Hematopoietic multipotent progenitor cell treated with erythropoietin and hydrocortisone succinate and interleukin-3 and kit ligand, for 4 days (in vitro differentiated cells): ENCODE measurements at regions not wholly inside any gene's neighbourhood (a gene's known extent, or its start where the extent isn't known, plus 50 kb on each side); places are given as distances from the start of the nearest gene placed in this dataset.

Experiments
- DNase-seq: peaks from one replicate; pipeline ENCODE4 v3.0.0-alpha.2; 2015

DNA sequence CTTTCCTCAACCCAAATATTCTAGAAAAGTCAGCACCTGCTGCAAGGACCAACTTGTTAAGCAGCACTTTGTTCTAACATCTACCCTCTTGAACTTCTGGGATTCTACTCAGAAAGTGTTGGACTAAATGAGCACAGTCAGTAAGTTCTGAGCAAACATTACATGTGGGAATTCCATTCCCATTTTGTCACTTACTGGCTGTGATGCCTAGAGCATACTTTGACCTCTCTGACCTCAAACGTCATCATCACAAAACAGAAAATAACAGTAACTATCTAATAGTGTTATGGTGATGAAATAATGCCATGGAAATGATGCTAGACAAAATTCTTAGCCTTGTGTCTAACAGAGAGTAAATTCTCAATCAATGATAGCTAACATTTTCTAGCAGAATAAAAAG is 829.4 kb downstream of the EPHA7 start:
- no peak for DNase-seq

DNA sequence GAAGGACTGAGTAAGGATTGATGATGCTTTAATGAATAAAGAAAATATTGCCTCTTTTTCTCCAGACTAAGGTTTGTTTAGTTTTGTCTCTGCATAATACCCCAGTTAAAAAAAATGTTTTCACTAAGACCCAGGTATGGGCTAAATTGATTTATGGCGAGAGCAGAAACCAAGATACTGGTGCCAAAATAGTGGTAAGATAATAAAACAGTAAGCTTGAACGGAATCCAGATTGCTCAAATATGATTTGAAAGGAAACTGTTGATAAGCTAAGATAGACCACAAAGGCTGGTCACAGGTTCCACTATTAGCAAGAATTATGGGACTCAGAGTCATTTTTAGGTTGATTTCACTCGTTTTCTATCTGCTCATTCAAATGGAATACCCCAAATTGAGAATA is 831.2 kb downstream of the EPHA7 start:
- no peak for DNase-seq

DNA sequence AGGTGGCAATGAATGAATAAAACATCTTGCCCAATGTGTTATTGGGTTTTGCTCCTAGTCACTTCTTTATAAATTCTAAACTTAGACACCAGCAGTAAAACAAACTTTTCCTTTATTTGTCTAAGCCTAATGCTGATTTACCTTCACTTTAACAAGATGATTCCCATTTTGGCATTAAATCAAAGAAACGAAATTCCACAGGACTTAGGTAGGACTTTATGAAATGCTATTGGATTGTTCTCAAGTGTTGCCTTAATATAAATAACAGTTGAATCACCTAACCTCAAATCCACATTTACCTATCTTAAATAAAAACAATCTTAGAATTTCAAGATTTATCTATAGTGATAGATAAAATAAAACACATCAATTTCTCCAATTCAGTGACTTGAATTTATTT is 831.8 kb downstream of the EPHA7 start:
- no peak for DNase-seq

DNA sequence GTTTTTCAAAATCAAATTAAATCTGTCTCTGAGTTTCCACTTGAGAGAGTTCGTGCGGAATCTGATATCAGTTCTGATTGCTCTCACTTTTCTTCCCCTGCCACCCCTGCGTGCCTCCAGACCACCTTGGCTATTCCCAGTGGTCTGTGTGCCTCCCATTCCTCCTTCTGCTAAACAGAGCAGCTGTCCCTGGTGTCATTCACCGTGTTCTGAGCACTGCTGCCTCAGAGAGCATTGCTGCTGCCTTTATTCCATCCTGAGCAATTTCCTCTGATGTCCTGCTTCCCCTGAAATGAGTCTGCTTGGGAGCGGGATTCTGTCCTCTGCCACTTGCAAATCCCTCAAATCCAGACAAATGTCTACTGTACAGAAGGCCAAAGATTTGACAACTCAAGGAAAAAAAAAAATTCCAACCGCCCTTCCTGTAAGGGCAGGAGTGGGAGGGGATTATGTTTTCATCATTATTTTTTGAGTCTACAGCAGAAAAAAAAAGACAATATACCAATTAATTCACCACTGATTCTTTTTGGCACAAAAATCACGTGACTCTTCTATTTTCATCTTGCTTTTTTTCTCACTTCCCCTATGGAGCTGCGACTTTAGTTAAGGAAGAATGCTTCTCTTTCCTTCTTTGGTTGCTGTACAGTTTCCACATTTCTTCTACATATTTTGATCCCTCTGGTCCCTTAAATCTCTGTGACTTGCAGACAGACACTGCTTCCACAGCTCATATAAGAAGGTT is 833.0 kb downstream of the EPHA7 start:
- DNase-seq = no peak

DNA sequence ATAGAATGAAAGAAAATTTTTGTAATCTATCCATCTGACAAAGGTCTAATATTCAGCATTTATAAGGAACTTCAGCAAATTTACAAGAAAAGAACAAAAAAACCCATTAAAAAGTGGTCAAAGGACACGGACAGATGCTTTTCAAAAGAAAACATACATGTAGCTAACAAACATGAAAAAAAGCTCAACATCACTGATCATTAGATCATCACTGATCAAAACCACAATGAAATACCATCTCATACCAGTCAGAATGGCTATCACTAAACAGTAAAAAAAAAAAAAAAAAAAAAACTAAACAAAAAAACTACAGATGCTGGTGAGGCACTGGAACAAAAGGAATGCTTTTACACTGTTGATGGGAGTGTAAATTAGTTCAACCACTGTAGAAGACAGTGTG is 837.1 kb downstream of the EPHA7 start:
- DNase-seq = no peak

DNA sequence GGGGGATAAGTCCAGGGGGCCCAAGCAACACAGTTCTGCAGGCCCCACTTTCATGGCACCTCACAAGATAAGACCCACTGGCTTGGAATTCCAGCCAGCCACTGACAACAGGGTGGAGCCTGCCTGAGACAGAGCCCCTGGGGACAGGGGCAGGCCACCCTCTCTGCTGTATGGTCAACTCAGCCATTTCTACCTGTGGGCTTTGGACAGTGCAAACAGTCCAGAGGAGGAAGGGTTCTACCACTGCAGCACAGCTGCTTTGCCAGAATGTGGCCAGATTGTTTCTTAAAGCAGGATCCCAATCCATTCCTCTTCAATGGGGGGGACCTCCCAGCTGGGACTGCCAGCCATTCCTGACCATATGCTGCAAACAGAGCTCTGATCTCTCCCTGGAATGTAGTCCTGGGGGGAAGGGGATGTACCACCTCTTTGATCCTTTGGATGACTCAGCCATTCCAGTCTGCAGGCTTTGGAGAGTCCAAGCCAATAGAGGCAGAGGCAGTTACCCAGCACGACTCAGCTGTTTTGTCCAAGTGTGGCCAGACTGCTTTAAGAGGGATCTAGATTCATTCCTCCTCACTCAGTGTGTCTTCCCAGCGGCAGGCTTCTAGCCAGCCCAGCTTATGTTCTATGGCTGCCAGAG is 842.2 kb downstream of the EPHA7 start:
- DNase-seq = no peak

DNA sequence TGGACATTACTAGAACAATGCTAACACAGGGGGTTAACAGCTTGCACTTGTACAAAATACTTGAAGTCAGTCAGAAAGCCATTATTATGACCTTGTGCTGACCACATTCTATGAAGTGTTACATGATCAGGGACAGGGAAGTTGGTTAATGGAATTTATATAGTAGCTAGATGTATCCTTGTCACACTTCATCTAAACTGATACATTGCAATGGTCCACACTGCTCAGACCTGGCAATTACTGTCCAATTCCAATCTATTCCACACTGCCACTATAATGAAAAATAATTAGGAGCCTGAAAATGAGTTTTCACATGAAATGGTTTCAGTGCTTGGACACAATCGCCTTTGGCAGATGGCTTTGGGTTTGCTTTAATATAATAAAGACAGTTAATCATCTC is 850.8 kb downstream of the EPHA7 start:
- no peak for DNase-seq

DNA sequence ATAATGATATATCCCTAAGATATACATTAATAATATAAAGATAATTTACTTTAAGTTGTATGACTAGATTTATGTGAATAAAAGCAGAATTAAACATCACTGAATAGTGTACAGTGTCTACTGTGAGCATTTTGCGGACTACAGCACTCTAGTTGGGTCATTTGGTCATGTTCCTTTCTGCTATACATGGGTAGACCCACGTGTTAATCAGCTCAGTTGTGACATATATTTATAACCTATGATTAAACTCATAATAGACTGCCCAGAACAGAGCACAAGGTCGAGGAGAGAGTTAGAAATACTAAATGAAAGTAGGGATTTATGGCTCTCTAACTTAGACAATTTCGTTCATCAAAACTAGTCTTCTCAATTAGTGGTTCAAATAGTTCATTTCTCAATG is 852.7 kb downstream of the EPHA7 start:
- DNase-seq = no peak

DNA sequence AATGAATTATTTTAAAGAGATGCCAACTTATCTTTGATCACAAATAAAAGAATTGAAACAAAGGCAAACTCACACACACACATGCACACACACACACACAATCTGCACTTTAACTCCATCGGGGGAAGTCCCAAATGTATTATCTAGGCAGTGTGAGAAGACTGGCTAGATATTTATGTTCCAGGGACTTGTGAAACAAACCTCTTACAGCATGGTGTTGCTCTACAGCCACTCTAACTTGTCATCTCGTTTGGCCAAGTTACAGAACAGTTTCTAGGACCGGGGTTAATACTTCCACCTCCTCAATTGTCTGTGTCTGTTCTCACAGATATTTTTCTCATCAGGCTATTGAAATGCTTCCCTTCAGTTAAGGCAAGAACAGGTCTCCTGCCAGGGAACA is 855.0 kb downstream of the EPHA7 start:
- no peak for DNase-seq

DNA sequence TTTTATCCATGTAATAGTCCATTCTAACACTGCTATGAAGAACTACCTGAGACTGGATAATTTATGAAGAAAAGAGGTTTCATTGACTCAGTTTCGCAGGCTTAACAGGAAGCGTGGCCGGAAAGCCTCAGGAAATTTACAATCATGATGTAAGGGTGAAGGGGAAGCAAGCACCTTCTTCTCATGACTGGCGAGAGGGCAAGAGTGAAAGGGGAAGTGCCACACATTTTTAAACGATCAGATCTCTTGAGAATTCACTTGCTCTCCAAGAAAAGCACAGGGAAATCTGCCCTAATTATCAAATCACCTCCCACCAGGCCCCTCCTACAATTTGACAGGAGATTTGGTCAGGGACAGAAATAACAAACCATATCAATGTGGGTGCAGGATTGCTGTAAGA is 859.7 kb downstream of the EPHA7 start:
- DNase-seq = peak; percentile 3

DNA sequence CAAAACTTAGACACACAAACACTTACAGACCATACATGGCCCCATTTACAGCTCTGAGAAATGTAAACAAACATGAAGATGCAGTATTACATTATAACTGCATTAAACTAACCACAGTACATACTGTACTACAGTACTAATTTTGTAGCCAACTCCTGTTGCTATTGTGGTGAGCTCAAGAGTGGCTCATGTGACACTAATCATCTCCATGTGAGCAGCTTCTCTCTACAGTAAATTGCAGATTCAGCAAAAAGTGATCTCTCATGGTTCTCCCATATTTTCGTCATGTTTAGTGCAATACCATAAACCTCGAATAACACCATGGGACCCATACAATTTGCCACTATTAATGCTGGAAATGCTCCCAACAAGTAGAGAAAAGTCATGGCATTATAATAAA is 860.4 kb downstream of the EPHA7 start:
- DNase-seq = no peak

DNA sequence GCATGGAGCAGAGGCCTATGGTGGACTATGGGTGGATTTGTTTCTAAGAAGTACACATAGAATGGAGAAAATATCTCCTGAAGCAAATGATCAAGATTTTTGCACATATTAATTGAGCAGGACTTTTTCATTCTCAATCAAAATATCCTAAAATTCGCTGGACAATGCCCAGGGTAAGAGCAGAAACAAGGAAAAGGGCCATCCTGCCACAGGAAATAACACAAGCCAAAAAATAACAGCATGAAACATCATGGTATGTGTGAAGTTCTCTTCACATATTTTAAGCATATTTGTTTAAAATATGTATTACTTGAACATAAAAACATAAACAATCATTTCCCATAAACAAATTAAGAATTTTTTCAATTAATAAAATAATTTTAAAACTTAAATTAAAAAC is 868.9 kb downstream of the EPHA7 start:
- no peak for DNase-seq

DNA sequence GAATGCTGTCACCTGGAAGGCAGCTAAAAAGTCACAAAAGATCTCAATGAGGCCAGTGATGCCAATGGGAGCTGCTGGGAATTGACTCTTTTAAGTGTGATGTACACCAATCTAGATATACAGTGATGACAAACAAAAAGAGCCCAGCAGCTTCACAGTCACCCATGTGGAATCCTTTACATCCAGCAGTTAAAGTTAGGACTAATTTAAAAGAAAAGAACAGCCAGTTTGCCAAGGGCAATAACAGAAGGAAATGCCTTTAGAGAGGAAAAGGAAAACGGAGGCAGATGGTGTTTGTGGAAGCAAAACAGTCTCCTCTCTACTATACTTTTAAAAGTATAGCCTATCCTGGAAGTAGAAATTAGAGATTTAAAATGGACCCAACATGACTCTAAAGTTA is 873.5 kb downstream of the EPHA7 start:
- no peak for DNase-seq

DNA sequence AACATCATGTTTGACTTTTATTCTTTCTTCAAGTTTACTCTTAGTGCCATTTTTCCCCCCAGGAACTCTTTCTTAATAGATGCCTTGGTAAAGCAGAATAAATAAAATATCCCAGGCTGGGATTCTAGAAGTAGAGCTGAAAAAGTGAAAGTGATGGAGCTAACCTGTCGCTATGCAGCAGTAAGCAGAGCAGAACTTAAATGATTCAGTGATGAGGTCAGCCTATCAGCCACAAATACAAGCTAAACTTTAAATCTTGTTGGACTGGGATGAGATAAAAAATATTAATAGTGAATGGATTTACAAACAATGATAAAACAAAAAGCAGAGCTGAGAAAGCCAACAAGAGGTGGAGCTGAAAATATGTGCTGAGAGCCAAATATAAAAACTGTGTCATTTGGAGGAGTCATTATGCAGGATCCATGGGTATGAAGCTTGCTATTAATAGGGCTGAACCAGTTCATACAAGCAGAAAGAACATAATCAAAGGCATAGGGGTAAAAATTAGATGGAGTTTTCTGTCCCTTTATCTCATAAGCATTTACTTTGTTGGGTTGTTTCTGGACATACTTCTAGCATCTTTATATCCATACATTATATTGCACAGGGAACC is 877.8 kb downstream of the EPHA7 start:
- no peak for DNase-seq

DNA sequence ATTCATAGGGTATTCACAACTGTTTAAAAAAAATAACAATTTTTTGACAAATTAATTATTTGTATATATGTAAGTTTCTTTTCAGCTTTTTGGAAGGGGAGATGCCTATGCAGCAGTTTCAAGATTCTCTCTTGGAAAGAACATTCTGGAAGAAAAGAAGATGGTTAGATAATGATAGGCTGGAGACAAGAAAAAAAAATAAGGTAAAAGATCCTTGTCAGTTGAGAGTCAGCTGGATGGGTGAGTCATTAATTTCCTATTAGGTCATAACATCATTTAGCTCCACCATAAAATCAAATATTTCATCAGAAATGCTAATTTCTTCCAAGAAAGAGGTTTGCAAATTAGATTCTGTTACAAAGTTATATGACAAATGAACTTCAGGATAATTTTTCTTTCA is 880.4 kb downstream of the EPHA7 start:
- no peak for DNase-seq

DNA sequence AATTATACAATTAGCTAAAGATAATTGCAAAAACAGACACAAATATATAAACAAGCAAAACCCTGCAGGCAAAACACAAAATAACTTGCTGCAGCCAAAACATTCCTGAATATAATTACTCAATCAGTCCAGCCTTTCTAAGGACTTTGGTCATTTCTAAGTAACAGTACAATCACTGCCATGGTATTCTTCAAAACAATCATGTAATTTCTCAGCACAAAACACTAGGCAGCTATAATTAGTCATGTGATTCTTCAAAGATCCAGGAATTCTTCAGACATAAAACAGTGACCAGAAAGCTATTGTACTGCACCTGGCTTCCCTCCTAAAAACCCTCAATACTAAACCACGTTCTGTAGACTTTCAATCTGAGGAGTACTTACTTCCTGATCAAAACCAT is 881.1 kb downstream of the EPHA7 start:
- no peak for DNase-seq

DNA sequence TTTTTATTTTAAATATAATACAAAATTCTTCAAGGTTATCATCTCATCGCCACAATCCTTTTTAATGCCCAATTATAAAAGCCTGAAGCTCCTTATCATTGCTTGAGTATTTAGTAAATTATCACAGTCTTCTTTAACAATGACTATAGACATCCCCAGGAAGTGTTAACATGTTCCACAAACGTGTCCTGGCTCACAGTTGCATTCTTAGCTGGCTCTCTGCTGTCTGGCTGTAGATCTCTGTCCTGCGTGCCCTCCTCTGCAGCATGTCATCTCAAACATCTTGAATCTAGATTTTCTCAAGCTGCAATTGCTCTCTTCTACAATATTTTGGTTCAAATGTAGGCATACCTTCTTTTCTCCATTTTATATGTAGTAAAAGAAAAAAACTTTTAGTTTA is 885.2 kb downstream of the EPHA7 start:
- DNase-seq = no peak

DNA sequence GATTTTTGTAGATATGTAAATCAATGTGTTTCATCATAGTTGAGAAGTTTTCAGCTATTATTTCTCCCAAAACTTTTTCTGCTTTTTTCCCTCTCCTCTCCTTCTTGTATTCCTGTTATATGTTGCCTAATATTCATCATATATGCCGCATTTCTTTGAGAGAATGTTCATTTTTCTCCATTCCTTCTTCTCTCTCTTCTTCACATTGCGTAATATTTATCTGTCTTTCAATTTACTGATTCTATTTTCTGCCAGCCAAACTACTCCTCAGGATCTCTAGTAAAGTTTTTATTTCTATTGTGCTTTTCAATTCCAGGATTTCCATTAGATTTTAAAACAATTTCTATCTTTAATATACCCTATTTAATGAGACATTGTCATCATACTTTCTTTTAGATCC is 896.8 kb downstream of the EPHA7 start:
- no peak for DNase-seq

DNA sequence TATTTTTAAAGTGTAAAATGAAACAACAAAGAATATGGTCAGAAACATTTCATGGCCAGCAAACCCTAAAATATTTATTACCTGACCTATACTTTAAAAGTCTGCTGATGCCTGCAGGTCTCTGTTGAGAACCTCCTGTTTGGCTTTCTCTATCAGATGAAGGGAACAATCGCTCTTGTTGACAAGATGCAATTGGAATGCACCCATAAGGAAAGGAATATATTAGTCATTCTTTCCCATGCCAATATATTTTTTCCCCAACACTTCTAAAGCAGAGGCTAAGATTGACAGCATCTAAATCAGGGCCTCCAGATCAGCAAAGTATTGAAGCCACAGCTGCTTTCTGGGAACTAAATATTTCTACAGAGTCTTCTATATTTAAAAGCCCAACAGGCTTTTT is 897.8 kb downstream of the EPHA7 start:
- DNase-seq = no peak

DNA sequence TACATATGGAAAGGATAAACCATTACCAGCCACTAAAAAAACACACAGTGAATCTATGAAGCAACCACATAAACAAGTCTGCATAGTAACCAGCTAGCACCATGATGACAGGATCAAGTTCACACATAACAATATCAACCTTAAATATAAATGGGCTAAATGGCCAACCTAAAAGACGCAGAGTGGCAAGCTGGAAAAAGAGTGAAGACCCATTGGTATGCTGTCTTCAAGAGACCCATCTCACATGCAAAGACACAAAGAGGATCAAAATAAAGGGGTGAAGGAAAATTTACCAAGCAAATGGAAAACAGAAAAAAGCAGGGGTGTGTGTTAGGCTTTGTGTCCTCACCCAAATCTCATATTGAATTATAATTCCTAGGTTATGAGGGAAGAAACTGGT is 909.2 kb downstream of the EPHA7 start:
- no peak for DNase-seq

DNA sequence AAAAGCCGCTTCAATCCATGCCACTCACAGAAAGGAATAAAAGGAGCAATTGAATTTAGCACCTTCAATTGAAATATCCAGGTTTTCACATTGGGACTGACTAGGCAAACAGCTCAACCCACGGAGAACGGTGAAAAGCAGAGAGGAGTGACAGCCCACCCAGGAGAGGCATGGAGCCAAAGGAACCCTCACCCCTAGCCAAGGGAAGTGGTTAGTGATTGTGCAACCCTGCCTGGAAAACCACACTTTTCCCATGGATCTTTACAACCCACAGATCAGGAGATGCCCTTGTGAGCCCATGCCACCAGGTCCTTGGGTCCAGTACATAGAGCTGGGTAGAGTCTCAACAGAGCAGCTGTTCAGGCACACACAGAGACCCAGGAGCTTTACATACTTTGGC is 911.8 kb downstream of the EPHA7 start:
- no peak for DNase-seq

DNA sequence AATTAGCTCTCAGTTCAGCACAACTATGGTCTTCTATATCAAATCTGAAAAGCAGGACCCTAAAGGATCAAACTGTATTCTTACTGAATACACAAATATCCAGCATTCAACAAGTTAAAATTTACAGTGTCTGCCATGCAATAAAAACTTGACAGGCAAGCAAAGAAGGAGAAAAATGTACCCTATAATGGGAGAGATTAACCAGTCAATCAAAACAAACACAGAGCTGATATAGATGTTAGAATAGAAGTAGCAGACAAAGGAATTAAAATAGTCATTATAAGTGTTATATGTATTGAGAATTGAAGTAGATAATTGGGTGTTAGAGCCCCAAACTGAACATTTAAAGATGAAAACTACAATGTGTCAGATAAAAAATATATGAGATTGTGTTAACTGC is 914.9 kb downstream of the EPHA7 start:
- no peak for DNase-seq

DNA sequence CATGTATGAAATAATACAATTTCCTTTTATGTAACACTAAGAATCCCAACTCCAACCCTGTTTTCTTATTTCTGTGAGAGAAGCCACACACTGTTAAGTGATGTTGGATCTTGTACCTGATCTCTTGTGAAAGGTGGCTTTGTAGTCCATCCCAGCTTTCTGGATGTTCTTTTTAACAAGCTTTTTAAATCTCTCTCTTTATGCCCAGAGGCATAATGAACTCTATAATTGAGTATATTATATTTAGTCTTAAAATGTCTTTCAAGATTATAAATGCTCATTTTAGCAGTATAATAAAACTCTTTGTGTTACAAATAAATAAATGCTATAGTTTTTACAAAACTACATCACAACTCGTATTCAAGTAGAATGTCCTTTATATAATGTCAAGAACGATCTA is 922.1 kb downstream of the EPHA7 start:
- no peak for DNase-seq

DNA sequence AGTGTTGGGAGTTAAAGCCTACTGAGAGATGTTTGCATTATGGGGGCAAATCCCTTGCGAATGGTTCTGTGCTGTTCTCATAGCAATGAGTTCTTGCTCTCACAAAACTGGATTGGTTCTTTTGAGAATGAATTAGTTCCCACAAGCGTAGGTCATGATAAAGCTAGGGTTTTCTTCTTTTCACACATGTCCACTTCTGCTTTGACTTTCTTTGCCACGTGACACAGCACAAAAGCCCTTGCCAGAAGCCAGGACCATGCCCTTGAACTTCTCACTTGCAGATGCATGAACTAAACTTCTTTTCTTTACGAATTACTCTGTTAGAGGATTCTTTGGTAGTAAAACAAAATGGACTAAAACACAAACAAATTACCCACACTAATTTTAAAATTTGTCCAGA is 922.8 kb downstream of the EPHA7 start:
- DNase-seq = no peak

DNA sequence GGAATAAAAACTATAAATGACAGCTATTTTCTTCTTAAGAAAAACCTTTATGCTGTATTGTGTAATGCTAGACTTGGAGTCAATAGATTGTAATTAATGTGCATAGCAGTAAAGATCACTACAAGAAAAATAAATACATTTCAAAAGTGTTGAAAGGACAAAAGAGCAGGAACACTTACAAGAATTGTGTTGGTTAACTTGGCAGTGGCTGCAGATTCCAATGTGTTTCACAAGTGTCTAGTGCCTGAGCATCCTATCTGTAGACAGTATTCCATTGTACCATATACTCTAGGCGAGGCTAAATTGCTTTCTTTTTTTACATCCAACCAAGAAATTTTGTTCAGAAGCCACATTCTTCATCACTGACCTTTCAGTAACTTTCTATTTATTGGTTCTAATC is 924.1 kb downstream of the EPHA7 start:
- DNase-seq = no peak
